ENCODE measurements at regions not wholly inside any gene's neighbourhood (a gene's known extent, or its start where the extent isn't known, plus 50 kb on each side); places are given as distances from the start of the nearest gene placed in this dataset.
A peak's percentile ranks its signal among the peaks of the same experiment; 100 is the strongest.

DNA sequence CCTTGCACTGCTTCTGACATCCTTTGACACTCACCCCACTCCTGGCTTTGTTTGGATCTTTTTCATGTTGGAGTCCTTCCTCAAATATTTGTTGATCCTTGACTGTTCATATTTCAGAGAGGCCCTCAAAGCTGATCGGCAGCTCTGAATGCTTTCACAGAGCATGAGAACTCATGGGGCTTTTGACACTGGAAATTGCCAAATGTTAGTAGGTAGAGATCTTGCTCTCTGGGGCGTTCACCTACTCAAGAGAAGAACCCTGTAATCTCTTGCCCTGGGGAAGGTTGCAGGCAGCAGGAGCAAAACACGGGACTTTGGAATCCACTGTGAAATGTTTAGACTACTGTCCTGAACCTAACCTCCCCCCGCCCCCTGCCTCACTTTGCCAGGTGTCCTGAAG is 67.4 kb upstream of the STUM start:
- Histone ChIP-seq H3K27ac (ENCODE audit: insufficient read depth, low read length, poor library complexity, severe bottlenecking) (no peak overlapping the region), H3K36me3 (ENCODE audit: control insufficient read depth, insufficient read depth, low read length) (no peaks in the 10 kb centered on the region), H3K4me3 (ENCODE audit: low read depth, low read length) (no peak overlapping the region), H3K4me1 (ENCODE audit: control insufficient read depth, insufficient read depth, low read length, poor library complexity, severe bottlenecking) (peaks cover 4% of the 10 kb centered on the region), H3K9me3 (ENCODE audit: control insufficient read depth in 2 of 2, low read length in 2 of 2) (no peaks in the 10 kb centered on the region), H3K27me3 (ENCODE audit: control insufficient read depth, insufficient read depth, low read length) (peaks cover 16% of the 10 kb centered on the region)
- Mint-ChIP-seq H3K4me1 (peaks cover 2 to 7% (median 3%) of the 10 kb centered on the region in 4 donors), H3K36me3 (no peaks in the 10 kb centered on the region), H3K27ac (no peak overlapping the region), H3K27me3 (peaks cover 46% of the 10 kb centered on the region), H3K9me3 (peaks cover 0 to 2% (median 0%) of the 10 kb centered on the region in 7 donors), H3K4me3 (no peak overlapping the region)
- DNase-seq (no peak), ATAC-seq (ENCODE audit: low read depth in 2 of 2) (no peak)

DNA sequence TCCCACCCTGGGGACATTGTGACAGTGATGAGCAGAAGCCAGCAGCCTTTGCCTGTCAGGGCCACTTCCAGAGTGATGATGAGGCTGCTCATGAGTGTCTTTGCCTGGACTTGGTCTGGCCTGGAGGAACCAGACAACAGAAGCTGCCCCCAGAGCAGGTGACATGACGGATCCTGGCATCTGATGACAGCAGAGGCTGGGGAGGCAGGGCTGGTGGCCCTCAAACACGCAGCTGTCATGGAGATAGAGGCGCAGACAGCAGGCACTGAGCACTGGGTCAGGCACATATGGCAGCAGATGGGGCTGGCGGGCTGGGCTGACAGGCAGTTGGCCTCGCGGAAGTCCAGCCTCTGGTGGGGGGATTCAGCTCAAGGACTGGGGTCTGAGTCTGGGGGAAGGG is 66.4 kb upstream of the STUM start:
- no peak overlapping the region for H3K4me3 Mint-ChIP-seq
- peaks cover 9 to 16% (median 12%) of the 10 kb centered on the region in 4 donors for H3K4me1 Mint-ChIP-seq
- H3K4me3 ChIP-seq (ENCODE audit: low read depth, low read length) = no peak overlapping the region

DNA sequence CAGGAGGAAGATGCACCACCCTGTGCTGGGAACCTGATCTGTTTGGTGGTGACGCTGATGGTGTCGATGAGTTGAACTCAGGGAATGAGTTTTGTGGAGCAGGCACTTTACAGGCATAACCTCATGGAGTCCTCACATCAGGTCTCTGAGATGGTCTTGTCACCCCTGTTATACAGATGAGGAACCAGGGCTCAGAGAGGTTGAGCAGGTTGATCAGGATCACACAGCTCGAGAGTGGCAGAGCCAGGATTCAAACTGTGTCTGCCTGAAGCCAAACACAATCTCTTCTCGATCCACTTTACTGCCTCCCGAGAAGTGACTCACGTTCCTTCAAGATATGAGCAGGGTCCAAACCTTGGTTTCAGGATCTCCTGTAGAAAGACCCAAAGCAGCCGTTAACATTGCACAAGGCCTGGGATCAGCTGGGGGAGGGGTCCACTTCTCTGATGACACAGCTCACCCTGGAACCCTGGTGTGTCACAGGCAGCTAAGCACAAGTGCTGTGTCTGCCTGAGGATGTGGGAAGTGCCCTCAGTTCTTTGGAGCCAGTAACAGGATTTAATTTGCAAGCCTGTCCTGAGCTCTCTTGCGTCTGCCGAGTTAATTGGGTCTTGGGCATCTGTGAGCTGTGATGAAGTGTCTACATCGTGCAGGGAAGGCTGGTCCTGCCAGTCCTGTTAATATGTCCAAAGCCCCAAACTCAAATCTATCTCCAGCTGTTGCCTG is 65.4 kb upstream of the STUM start:
- DNase-seq (no peak), ATAC-seq (ENCODE audit: low read depth in 2 of 2) (no peak)
- H3K4me3 ChIP-seq (ENCODE audit: low read depth, low read length) = no peak overlapping the region
- Mint-ChIP-seq H3K27ac (no peak overlapping the region), H3K4me3 (no peak overlapping the region), H3K36me3 (no peaks in the 10 kb centered on the region), H3K27me3 (peaks cover 61% of the 10 kb centered on the region), H3K4me1 (peaks cover 9 to 16% (median 12%) of the 10 kb centered on the region in 4 donors), H3K9me3 (peaks cover 0 to under 1% (median 0%) of the 10 kb centered on the region in 7 donors)
- H3K36me3 ChIP-seq (ENCODE audit: control insufficient read depth, insufficient read depth, low read length) = no peaks in the 10 kb centered on the region
- no peaks in the 10 kb centered on the region for H3K9me3 ChIP-seq (ENCODE audit: control insufficient read depth in 2 of 2, low read length in 2 of 2)
- peaks cover 21% of the 10 kb centered on the region for H3K27me3 ChIP-seq (ENCODE audit: control insufficient read depth, insufficient read depth, low read length)
- no peak overlapping the region for H3K27ac ChIP-seq (ENCODE audit: insufficient read depth, low read length, poor library complexity, severe bottlenecking)
- peaks cover 4% of the 10 kb centered on the region for H3K4me1 ChIP-seq (ENCODE audit: control insufficient read depth, insufficient read depth, low read length, poor library complexity, severe bottlenecking)

More for the DNA sequence above, 66.4 kb upstream of the STUM start:
- H3K27me3 Mint-ChIP-seq = peaks cover 55% of the 10 kb centered on the region
- no peak overlapping the region for H3K27ac Mint-ChIP-seq
- H3K27ac ChIP-seq (ENCODE audit: insufficient read depth, low read length, poor library complexity, severe bottlenecking) = no peak overlapping the region
- no peaks in the 10 kb centered on the region for H3K36me3 ChIP-seq (ENCODE audit: control insufficient read depth, insufficient read depth, low read length)
- H3K9me3 ChIP-seq (ENCODE audit: control insufficient read depth in 2 of 2, low read length in 2 of 2) = no peaks in the 10 kb centered on the region
- peaks cover 16% of the 10 kb centered on the region for H3K27me3 ChIP-seq (ENCODE audit: control insufficient read depth, insufficient read depth, low read length)
- no peaks in the 10 kb centered on the region for H3K36me3 Mint-ChIP-seq
- H3K4me1 ChIP-seq (ENCODE audit: control insufficient read depth, insufficient read depth, low read length, poor library complexity, severe bottlenecking) = peaks cover 4% of the 10 kb centered on the region
- ATAC-seq (ENCODE audit: low read depth in 2 of 2) (no peak), DNase-seq (no peak)
- H3K9me3 Mint-ChIP-seq = peaks cover 0 to 2% (median 0%) of the 10 kb centered on the region in 7 donors

DNA sequence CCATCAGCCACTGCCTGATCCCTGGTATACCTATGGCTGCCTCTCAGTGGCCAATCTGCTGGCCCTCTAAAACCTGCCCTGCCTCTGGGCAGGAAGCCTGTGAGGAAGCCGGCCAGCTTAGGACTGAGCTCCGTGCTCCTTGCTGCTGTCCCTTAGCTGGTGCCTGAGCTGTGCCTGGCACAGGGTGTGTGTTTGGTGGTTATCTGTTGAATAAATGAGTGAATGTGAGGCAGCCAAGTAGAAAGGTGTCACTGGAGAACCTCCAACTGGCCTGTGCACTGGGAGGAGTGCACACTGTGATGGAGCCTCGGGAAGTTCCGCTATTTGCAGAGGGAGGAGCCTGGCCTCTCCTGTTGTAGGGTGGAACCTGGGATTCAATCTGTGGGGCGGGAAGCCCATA is 63.4 kb upstream of the STUM start:
- Mint-ChIP-seq H3K27me3 (peaks cover 64% of the 10 kb centered on the region), H3K4me3 (no peak overlapping the region), H3K27ac (no peak overlapping the region), H3K36me3 (no peaks in the 10 kb centered on the region), H3K9me3 (peaks cover 0 to 4% (median 0%) of the 10 kb centered on the region in 7 donors), H3K4me1 (peaks cover 9 to 16% (median 12%) of the 10 kb centered on the region in 4 donors)
- no peak for ATAC-seq (ENCODE audit: low read depth in 2 of 2)
- DNase-seq = no peak
- H3K4me1 ChIP-seq (ENCODE audit: control insufficient read depth, insufficient read depth, low read length, poor library complexity, severe bottlenecking) = peaks cover 4% of the 10 kb centered on the region
- no peak overlapping the region for H3K27ac ChIP-seq (ENCODE audit: insufficient read depth, low read length, poor library complexity, severe bottlenecking)
- no peak overlapping the region for H3K4me3 ChIP-seq (ENCODE audit: low read depth, low read length)
- H3K36me3 ChIP-seq (ENCODE audit: control insufficient read depth, insufficient read depth, low read length) = no peaks in the 10 kb centered on the region
- no peaks in the 10 kb centered on the region for H3K9me3 ChIP-seq (ENCODE audit: control insufficient read depth in 2 of 2, low read length in 2 of 2)
- H3K27me3 ChIP-seq (ENCODE audit: control insufficient read depth, insufficient read depth, low read length) = peaks cover 18% of the 10 kb centered on the region

DNA sequence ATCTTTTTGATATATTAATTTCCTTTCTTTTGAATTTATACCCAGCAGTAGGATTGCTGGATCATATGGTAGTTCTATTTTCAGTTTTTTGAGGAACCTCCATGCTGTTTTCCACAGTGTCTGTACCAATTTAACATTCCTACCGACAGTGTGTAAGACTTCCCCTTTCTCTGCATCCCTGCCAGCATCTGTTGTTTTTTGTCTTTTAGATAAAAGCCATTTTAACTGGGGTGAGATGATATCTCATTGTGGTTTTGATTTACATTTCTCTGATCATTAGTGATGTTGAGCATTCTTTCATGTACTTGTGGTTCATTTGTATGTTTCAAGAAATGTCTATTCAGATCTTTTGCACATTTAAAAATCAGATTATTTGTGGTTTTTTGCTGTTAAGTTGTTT is 62.4 kb upstream of the STUM start:
- Mint-ChIP-seq H3K27me3 (peaks cover 69% of the 10 kb centered on the region), H3K27ac (no peak overlapping the region), H3K36me3 (no peaks in the 10 kb centered on the region), H3K9me3 (peaks cover 0 to 4% (median 0%) of the 10 kb centered on the region in 7 donors), H3K4me1 (peaks cover 9 to 16% (median 12%) of the 10 kb centered on the region in 4 donors), H3K4me3 (no peak overlapping the region)
- H3K27ac ChIP-seq (ENCODE audit: insufficient read depth, low read length, poor library complexity, severe bottlenecking) = no peak overlapping the region
- no peak overlapping the region for H3K4me3 ChIP-seq (ENCODE audit: low read depth, low read length)
- H3K27me3 ChIP-seq (ENCODE audit: control insufficient read depth, insufficient read depth, low read length) = peaks cover 18% of the 10 kb centered on the region
- H3K9me3 ChIP-seq (ENCODE audit: control insufficient read depth in 2 of 2, low read length in 2 of 2) = no peaks in the 10 kb centered on the region
- no peak for ATAC-seq (ENCODE audit: low read depth in 2 of 2)
- H3K4me1 ChIP-seq (ENCODE audit: control insufficient read depth, insufficient read depth, low read length, poor library complexity, severe bottlenecking) = peaks cover 4% of the 10 kb centered on the region
- H3K36me3 ChIP-seq (ENCODE audit: control insufficient read depth, insufficient read depth, low read length) = no peaks in the 10 kb centered on the region
- DNase-seq = peak in 1 of 3 donors; percentile 34

DNA sequence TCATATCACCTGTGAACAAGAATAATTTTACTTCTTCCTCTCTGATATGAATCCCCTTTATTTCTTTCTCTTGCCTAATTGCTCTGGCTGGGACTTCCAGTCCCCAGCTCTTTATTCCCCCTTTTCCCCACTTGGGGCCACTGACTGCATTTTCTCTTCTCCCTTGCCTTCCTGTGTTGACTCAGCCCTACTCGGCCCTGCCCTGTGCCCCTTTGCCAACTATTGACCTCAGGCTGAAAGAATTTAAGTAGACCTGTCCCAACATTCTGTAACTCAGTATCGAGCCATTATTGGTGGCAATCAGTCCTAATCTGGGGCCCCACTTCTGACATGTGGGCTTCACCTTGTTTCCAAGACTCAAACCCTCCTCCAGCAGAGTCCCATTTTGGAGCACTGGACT is 60.6 kb upstream of the STUM start:
- no peak for ATAC-seq (ENCODE audit: low read depth in 2 of 2)
- H3K27ac ChIP-seq (ENCODE audit: insufficient read depth, low read length, poor library complexity, severe bottlenecking) = no peak overlapping the region
- H3K36me3 Mint-ChIP-seq = no peaks in the 10 kb centered on the region
- H3K36me3 ChIP-seq (ENCODE audit: control insufficient read depth, insufficient read depth, low read length) = no peaks in the 10 kb centered on the region
- no peak overlapping the region for H3K27ac Mint-ChIP-seq
- H3K27me3 ChIP-seq (ENCODE audit: control insufficient read depth, insufficient read depth, low read length) = peaks cover 13% of the 10 kb centered on the region
- no peak for DNase-seq
- H3K4me3 ChIP-seq (ENCODE audit: low read depth, low read length) = no peak overlapping the region
- peaks cover 4% of the 10 kb centered on the region for H3K4me1 ChIP-seq (ENCODE audit: control insufficient read depth, insufficient read depth, low read length, poor library complexity, severe bottlenecking)
- H3K4me3 Mint-ChIP-seq = no peak overlapping the region
- peaks cover 58% of the 10 kb centered on the region for H3K27me3 Mint-ChIP-seq
- peaks cover 9 to 14% (median 12%) of the 10 kb centered on the region in 4 donors for H3K4me1 Mint-ChIP-seq
- H3K9me3 Mint-ChIP-seq = peaks cover 0 to 4% (median 0%) of the 10 kb centered on the region in 7 donors
- no peaks in the 10 kb centered on the region for H3K9me3 ChIP-seq (ENCODE audit: control insufficient read depth in 2 of 2, low read length in 2 of 2)

DNA sequence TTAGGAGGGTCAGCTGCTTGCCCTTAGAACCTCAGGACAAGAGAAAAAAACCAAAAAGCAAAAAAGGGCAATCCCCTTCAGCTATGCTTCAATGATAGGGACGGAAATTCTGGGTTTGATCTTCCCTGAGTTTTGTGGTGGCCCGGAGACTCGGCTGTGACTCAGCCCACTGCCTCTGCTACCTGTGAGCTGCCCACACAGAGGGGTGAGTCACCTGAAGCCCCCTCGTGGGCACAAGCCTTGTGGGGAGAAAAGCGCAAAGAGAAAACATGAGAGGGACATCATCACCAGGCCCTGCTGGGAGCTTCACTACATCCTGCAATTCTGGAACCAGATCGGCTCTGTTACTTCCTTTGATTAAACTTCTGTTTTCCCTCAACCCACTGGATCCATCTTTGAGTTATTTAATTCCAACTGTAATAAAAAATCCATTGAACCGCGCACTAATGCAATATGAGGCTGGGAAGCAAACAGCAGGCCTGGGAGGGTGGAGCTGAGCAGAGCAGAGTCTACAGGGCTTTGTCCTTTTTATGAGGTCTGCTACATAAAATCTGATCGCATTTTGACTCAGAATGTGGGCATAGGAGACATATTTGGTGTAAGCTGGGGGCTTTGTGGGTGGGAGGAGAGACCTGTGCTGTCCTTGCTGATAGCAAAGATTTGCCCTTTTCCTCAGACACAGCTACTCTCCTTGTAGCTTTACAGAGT is 58.7 kb upstream of the STUM start:
- Mint-ChIP-seq H3K27me3 (peaks cover 43% of the 10 kb centered on the region), H3K36me3 (no peaks in the 10 kb centered on the region), H3K4me3 (no peak overlapping the region), H3K9me3 (peaks cover 0 to 4% (median 0%) of the 10 kb centered on the region in 7 donors), H3K4me1 (peaks cover 9 to 14% (median 11%) of the 10 kb centered on the region in 4 donors), H3K27ac (no peak overlapping the region)
- Histone ChIP-seq H3K9me3 (ENCODE audit: control insufficient read depth in 2 of 2, low read length in 2 of 2) (no peaks in the 10 kb centered on the region), H3K36me3 (ENCODE audit: control insufficient read depth, insufficient read depth, low read length) (no peaks in the 10 kb centered on the region), H3K27ac (ENCODE audit: insufficient read depth, low read length, poor library complexity, severe bottlenecking) (no peak overlapping the region), H3K4me1 (ENCODE audit: control insufficient read depth, insufficient read depth, low read length, poor library complexity, severe bottlenecking) (peaks cover 4% of the 10 kb centered on the region), H3K4me3 (ENCODE audit: low read depth, low read length) (no peak overlapping the region), H3K27me3 (ENCODE audit: control insufficient read depth, insufficient read depth, low read length) (peaks cover 12% of the 10 kb centered on the region)
- no peak for DNase-seq
- ATAC-seq (ENCODE audit: low read depth in 2 of 2) = no peak

Measured in CD4-positive, CD25-positive, alpha-beta regulatory T cell (primary cell).